CD14-positive monocyte (primary cell): ENCODE measurements at regions not wholly inside any gene's neighbourhood (a gene's known extent, or its start where the extent isn't known, plus 50 kb on each side); places are given as distances from the start of the nearest gene placed in this dataset.

Experiments
- DNase-seq, 3 donors: peaks; one replicate each; pipeline ENCODE4 v3.0.0-alpha.2; 2011 to 2022
- H2AFZ ChIP-seq: 2 replicates; pipeline ENCODE4 v1.6.0; 2012; ENCODE audit warnings: mild to moderate bottlenecking, low read depth, low read length, inconsistent platforms; ENCODE audit not compliant: insufficient read depth, poor library complexity, severe bottlenecking
- H3K27ac ChIP-seq, 2 donors: 1 replicate in 1 of 2; 2 replicates in 1 of 2; pipeline ENCODE4 v1.5.1; 2012 to 2013; ENCODE audit warnings: low read length in 2 of 2, control low read depth in 1 of 2, inconsistent platforms in 1 of 2, low read depth in 1 of 2, mild to moderate bottlenecking in 1 of 2
- H3K27me3 ChIP-seq, 2 donors: one replicate each; pipeline versions ENCODE4 v1.6.0 to v1.6.1; 2011 to 2013; ENCODE audit warnings: low read length in 2 of 2; ENCODE audit not compliant: control insufficient read depth in 2 of 2, insufficient read depth in 2 of 2
- H3K36me3 ChIP-seq, 2 donors: replicated peaks in 1 of 2; 1 replicate in 1 of 2; 2 replicates in 1 of 2; pipeline versions ENCODE4 v1.5.1 to v1.6.1; 2012 to 2013; ENCODE audit warnings: low read length in 2 of 2, control low read depth in 1 of 2, inconsistent platforms in 1 of 2, mild to moderate bottlenecking in 1 of 2; ENCODE audit not compliant: insufficient read depth in 2 of 2, control insufficient read depth in 1 of 2
- H3K4me1 ChIP-seq, 2 donors: 1 replicate in 1 of 2; 2 replicates in 1 of 2; pipeline versions ENCODE4 v1.5.1 to v1.6.1; 2012 to 2013; ENCODE audit warnings: low read length in 2 of 2, control low read depth in 1 of 2, inconsistent platforms in 1 of 2, mild to moderate bottlenecking in 1 of 2, moderate library complexity in 1 of 2; ENCODE audit not compliant: insufficient read depth in 2 of 2, control insufficient read depth in 1 of 2
- H3K4me2 ChIP-seq: replicated peaks from 2 replicates; pipeline ENCODE3; 2012; ENCODE audit warnings: low read length, moderate library complexity, mild to moderate bottlenecking; ENCODE audit not compliant: poor library complexity, severe bottlenecking; ENCODE audit errors: extremely low read depth
- H3K4me3 ChIP-seq, 3 experiments: fragments of 200-600 bp in 1 of 3; sonication (generic) in 1 of 3; replicated peaks in 1 of 3; 1 replicate in 2 of 3; 2 replicates in 1 of 3; pipeline ENCODE4 v1.5.1; 2011 to 2013; ENCODE audit warnings: low read length in 3 of 3, mild to moderate bottlenecking in 3 of 3, control low read depth in 2 of 3, low read depth in 2 of 3, inconsistent platforms in 1 of 3, moderate library complexity in 1 of 3
- H3K79me2 ChIP-seq: 2 replicates; pipeline ENCODE4 v1.6.0; 2012; ENCODE audit warnings: mild to moderate bottlenecking, control low read depth, inconsistent platforms, low read length, moderate library complexity; ENCODE audit not compliant: insufficient read depth
- H3K9ac ChIP-seq: 2 replicates; pipeline ENCODE4 v1.6.0; 2017; ENCODE audit warnings: low read length, mild to moderate bottlenecking; ENCODE audit not compliant: insufficient read depth, poor library complexity, severe bottlenecking
- H3K9me3 ChIP-seq, 2 donors: replicated peaks in 1 of 2; 1 replicate in 1 of 2; 2 replicates in 1 of 2; pipeline versions ENCODE4 v1.5.1 to v1.6.1; 2012 to 2013; ENCODE audit warnings: low read length in 2 of 2, control low read depth in 1 of 2; ENCODE audit not compliant: control insufficient read depth in 1 of 2, insufficient read depth in 1 of 2
- H4K20me1 ChIP-seq: 2 replicates; pipeline ENCODE4 v1.6.0; 2012; ENCODE audit warnings: mild to moderate bottlenecking, low read length, control low read depth, moderate library complexity; ENCODE audit not compliant: insufficient read depth
- H3K27ac Mint-ChIP-seq, 7 donors: one replicate each; pipeline ENCODE4 v1.8.0; 2020; ENCODE audit warnings: mild to moderate bottlenecking in 7 of 7, mixed read lengths in 7 of 7, moderate library complexity in 6 of 7, inconsistent platforms in 2 of 7
- H3K27me3 Mint-ChIP-seq, 3 donors: one replicate each; pipeline ENCODE4 v1.8.0; 2021 to 2022; ENCODE audit warnings: low read depth in 3 of 3, mild to moderate bottlenecking in 3 of 3, mixed read lengths in 3 of 3, moderate library complexity in 3 of 3, inconsistent platforms in 1 of 3
- H3K36me3 Mint-ChIP-seq, 2 donors: one replicate each; pipeline ENCODE4 v1.8.0; 2020; ENCODE audit warnings: mixed read lengths in 2 of 2, inconsistent platforms in 1 of 2, mild to moderate bottlenecking in 1 of 2
- H3K4me1 Mint-ChIP-seq: one replicate; pipeline ENCODE4 v1.8.0; 2020; ENCODE audit warnings: mild to moderate bottlenecking, mixed read lengths
- H3K4me3 Mint-ChIP-seq, 2 donors: one replicate each; pipeline ENCODE4 v1.8.0; 2020; ENCODE audit warnings: mild to moderate bottlenecking in 2 of 2, mixed read lengths in 2 of 2, moderate library complexity in 1 of 2
- H3K9me3 Mint-ChIP-seq, 7 donors: one replicate each; pipeline ENCODE4 v1.8.0; 2020 to 2022; ENCODE audit warnings: mixed read lengths in 7 of 7, mild to moderate bottlenecking in 6 of 7, moderate library complexity in 6 of 7, inconsistent platforms in 2 of 7
- CTCF ChIP-seq: fragments of 200-600 bp; IDR thresholded peaks from one replicate; pipeline ENCODE4 v1.8.0; 2022; ENCODE audit warnings: antibody characterized with exemption, mild to moderate bottlenecking
- WGBS: methylation state at CpG from one replicate; pipeline ENCODE4 v1.1.5; 2013; ENCODE audit warnings: missing lambda C conversion rate; ENCODE audit not compliant: insufficient coverage; 5-methylcytosine and 5-hydroxymethylcytosine counted together
- intact Hi-C, 2 donors: fragments of 100-400 bp; cut with micrococcal nuclease; formaldehyde crosslinking; loops; one replicate each; pipeline versions ENCODE4 v1.15.0 to v1.15.1; 2023

- Histone ChIP-seq H3K27me3 (no peaks in the 10 kb centered on the region), H3K4me2 (no peak overlapping the region), H3K4me3 (no peak overlapping the region), H3K9me3 (no peaks in the 10 kb centered on the region), H4K20me1 (no peaks in the 10 kb centered on the region), H3K36me3 (no peaks in the 10 kb centered on the region), H3K27ac (no peak overlapping the region), H3K9ac (no peak overlapping the region), H2AFZ (no peak overlapping the region), H3K79me2 (no peaks in the 10 kb centered on the region), H3K4me1 (no peaks in the 10 kb centered on the region)
- no peak for TF ChIP-seq CTCF
- Mint-ChIP-seq H3K27me3 (no peaks in the 10 kb centered on the region), H3K9me3 (peaks cover 0 to 2% (median 0%) of the 10 kb centered on the region in 7 donors), H3K4me3 (peak overlapping the region in 1 of 2 donors; percentile 28), H3K36me3 (no peaks in the 10 kb centered on the region), H3K4me1 (peaks cover 2% of the 10 kb centered on the region), H3K27ac (no peak overlapping the region)
- WGBS, result 86% methylated on average over 7 of the region's 12 CpGs
- no peak for DNase-seq
- intact Hi-C loops, result no loop called here
Measured at GRCh38 chr10:45135443-45136198, 134.9 kb downstream of the ZNF22 start.

- WGBS, result 97% methylated on average over 5 of the region's 8 CpGs
- DNase-seq, result no peak
- Histone ChIP-seq H3K36me3 (no peaks in the 10 kb centered on the region), H3K27me3 (no peaks in the 10 kb centered on the region), H3K4me3 (no peak overlapping the region), H3K27ac (no peak overlapping the region), H2AFZ (no peak overlapping the region), H3K79me2 (no peaks in the 10 kb centered on the region), H3K9me3 (no peaks in the 10 kb centered on the region), H3K4me1 (no peaks in the 10 kb centered on the region), H4K20me1 (no peaks in the 10 kb centered on the region), H3K9ac (no peak overlapping the region), H3K4me2 (no peak overlapping the region)
- H3K9me3 Mint-ChIP-seq, result peaks cover 0 to 2% (median 0%) of the 10 kb centered on the region in 7 donors
- no peak for TF ChIP-seq CTCF
- no peak overlapping the region for H3K27ac Mint-ChIP-seq
- H3K36me3 Mint-ChIP-seq, result no peaks in the 10 kb centered on the region
- H3K4me3 Mint-ChIP-seq, result no peak overlapping the region
- intact Hi-C loops, result no loop called here
- H3K4me1 Mint-ChIP-seq, result peaks cover 2% of the 10 kb centered on the region
- H3K27me3 Mint-ChIP-seq, result no peaks in the 10 kb centered on the region
Measured at GRCh38 chr10:45136256-45136655, 135.5 kb downstream of the ZNF22 start.
